Left renal pelvis (tissue), 4 donors: ENCODE measurements at regions not wholly inside any gene's neighbourhood (a gene's known extent, or its start where the extent isn't known, plus 50 kb on each side); places are given as distances from the start of the nearest gene placed in this dataset.
"Not testable (repeated sequence)": the region's sequence is repeated elsewhere in the genome, so short reads cannot be mapped to it uniquely, and the experiment has no call there.

Experiments
- DNase-seq, 4 donors: peaks; one replicate each; pipeline ENCODE4 v3.0.0-alpha.2; 2013; ENCODE audit warnings: low read depth in 4 of 4, low spot score in 3 of 4

DNA sequence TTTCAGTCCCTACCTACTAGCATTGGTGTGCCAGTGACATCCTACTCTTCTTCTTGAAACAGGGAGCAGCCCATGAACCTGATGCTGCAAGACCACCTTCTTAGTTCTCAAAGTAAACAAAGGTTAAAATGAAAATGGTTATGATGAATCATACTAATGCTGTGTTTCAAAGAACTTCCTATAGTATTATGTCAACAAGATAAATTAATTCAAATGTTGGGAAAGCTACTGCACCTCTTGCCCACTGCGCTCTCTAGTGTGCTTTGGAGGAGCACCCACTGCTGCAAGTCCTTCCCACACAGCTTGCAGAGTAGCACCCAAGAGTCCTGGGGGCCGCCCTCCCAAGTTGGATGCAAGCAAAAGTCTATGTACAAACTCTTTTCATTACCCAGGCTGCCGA is 81.1 kb downstream of the CD200R1L start:
- DNase-seq: no peak

DNA sequence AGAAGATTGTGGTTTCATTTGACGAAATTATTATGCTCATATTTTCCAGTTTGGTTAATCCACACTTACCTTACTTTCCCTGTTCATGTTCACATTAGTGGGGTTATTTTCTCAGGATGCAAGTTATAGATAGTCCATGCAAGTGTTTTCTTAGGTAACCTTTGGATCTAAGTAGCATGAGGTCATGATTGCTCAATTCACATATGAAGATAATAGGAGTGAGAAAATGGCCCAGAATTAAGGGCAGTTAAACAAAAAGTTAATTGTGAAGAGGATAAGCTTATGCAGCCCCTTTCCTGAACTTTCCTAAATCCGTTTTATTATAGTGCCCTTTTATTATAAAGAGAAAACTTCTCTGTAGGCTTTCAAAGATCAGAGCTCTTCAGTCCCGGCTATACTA is 83.4 kb downstream of the CD200R1L start:
- DNase-seq: no peak

DNA sequence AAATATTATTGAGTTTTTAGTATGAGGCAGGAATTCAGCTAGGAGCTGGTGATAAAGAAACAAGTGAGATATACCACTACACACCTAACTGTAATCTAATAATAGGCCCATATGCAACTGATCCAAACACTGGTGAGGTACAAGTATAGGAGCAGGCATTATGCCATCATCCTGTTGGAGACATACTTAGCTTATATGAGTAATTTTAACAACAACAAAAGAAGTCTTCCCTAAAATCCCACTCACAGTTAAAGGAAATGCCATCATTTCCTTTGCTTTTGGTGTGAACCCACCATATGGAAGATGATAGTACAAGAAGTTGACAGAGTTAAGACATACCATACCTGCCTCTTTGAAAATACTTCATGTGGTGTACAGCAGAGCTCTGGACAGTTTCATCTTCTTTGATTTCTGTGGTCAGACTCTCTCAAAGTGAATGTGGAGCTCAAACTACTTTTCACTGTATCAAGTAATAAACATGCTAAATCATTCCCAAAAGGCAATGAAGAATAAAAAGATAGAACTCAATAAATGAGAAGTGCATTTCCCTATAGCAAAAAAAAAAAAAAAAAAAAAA is 85.5 kb downstream of the CD200R1L start:
- DNase-seq: no peak

DNA sequence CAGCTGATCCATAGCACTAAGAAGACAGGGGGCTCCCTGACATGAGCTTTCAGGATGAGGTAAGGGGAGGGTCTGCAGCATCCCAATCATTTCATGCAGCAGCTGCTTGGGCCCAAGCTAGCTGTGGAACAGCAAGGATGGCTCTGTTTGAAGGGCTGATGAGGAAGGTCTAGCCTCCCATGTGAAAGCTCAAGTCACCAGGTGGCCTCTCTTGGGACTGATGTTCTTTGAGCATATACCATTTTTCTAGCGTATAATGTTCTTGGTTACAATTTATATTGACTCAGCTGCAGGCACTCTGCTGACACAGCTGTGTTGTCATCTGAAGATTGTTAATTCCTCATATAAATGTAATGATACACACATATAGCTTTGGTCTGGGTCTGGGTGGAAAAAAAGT is 87.0 kb downstream of the CD200R1L start:
- no peak for DNase-seq

DNA sequence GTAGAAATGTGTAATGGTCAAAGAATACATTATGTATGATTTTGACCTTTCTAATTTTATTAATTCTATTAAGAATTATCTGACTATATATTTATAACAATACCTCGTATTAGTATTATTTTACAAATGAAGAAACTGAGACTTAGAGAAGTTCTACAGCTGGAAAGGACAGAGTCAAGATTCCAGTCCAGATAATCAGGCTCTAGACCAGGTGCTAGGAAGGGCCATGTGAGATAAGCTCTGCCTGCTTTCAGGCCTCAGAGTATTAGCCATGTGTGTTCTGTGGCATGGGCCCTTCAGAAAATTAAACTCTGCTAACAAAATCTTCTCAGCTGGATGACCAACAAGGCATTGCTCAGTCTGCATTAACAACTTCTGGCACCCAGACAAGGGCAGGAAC is 87.5 kb downstream of the CD200R1L start:
- no peak for DNase-seq

DNA sequence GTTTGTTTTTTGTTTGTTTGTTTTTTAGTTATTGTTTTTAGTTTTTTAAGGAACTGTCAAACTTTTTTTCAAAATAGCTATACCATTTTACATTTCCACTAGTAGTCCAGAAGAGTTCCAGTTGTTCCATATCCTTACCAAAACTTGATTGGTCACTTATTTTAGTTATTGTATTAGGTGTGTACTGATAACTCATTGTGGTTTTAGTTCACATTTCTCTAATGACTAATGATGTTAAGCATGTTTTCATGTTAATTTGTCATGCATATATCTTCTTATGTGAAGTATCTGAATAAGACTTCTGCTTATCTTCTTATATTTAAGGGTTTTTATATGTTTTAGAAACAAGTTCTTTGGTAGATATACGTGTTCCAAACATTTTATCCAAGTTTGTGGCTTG is 89.5 kb downstream of the CD200R1L start:
- no peak for DNase-seq

DNA sequence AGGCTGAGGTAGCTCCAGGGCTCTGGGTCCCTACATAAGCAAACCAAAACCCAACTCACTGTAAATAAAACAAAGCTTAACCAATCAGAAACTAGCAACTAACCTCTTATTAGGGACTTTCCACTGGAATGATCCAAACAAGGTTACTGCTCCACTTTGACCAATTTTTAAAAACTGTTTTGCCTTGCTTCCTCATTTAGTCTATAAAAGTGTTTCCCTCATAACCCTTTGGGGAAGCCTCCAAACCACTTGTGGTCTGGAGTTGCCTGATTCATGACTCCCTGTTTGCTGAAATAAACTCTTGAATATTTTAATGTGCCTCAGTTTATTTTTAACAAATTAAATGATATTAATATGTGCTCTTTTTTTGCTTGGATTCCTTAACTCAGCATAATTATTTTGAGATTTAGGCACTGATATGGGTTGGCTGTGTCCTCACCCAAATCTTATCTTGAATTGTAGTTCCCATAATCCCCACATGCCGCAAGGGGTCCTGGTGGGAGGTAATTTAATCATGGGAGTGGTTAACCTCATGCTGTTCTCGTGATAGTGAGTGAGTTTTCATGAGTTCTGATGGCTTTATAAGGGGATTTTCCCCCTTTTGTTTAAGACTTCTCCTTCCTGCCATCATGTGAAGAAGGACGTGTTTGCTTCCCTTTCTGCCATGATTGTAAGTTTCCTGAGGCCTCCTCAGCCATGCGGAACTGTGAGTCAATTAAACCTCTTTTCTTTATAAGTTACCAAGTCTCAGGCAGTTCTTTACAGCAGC is 90.6 kb downstream of the CD200R1L start:
- no peak for DNase-seq

DNA sequence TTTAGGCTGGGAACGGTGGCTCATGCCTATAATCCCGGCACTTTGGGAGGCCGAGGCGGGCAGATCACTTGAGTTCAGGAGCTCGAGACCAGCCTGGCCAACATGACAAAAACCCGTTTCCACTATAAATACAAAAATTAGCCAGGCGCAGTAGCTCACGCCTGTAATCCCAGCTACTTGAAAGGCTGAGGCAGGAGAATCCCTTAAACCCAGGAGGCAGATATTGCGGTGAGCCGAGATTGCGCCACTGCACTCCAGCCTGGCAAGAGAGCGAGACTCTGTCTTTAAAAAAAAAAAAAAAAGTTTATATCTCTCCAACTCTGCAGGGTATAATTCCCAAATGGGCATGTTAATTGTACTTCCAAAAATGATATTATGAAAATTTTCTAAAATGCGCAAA is 91.6 kb downstream of the CD200R1L start:
- not testable (repeated sequence) for DNase-seq

DNA sequence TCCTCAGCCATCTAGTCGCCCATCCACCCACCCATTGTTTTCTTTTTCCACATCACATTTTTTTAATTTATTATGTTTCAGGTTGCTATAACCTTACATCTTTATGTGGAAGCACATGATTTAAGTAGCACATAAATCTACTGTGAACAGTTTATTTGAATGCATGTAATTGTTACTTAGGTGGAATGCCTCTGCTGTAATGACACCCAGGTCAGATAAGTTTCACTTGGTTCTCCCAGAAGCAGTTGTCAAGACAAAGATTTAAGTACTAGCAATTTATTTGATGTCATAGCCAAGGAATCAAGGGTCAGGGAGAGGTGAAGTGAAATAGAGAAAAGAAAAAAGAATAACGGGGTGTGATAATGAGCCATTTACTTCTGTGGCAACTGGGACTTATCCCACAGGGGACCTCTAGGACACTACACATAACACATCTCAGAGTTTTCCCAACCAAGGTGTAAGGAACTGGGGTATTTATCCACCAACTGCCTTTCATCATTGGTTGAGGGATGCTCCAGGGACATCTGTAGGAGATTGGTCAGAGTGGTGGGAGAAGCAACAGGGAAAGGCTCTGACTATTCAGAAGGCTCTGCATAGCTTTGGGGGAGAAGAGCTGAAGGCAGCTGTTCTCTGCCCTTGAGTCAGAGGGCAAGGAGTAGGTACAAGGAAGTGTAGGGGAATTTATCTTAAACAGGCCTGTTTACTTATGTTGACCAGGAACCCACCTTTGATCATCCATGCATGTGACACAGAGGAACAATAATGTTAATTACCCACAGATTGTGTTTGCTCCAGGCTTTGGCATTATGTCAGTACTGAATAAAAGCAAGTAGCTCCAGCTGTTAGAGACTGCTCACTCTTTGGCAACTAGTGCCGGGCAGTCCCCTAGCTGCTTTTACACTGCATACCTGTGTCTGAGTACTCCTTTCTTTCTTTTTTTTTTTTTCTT is 94.8 kb downstream of the CD200R1L start:
- DNase-seq: no peak

DNA sequence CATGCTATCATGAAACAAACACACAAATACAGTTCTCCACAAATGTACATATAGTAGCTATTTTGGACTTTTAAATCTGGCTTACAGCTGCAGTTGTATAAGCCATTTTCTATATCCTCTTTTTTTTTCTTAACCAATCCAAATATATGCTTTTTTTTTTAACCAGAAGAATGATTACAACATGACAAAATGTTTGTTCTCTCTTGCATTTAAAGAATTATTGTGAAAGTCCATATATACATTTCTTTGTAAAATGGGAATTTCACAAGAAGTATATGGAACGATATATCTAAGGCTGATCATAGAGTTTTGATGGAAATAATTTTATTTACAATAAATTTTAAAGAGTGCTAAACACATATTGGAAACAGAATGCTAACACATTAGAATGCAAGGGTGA is 95.6 kb downstream of the CD200R1L start:
- DNase-seq: no peak

DNA sequence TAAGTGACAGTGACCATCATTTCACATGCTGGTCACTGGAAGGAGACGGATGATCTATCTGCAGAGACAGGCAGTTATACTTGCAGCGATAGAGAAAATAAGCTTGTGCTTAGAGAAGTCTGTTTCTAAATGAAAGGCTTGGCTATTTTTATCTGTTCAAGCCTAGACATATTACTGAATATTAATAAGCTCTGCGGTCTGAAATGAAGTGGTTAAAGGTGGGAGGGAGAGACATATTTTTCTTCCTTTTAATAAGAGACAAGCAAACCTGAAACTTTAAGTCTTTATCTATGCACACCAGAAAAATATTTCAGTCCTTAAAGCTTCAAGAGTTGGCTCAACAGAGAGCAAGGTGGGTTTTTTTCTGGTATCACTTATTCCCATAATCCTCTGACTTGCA is 99.0 kb downstream of the CD200R1L start:
- no peak for DNase-seq

DNA sequence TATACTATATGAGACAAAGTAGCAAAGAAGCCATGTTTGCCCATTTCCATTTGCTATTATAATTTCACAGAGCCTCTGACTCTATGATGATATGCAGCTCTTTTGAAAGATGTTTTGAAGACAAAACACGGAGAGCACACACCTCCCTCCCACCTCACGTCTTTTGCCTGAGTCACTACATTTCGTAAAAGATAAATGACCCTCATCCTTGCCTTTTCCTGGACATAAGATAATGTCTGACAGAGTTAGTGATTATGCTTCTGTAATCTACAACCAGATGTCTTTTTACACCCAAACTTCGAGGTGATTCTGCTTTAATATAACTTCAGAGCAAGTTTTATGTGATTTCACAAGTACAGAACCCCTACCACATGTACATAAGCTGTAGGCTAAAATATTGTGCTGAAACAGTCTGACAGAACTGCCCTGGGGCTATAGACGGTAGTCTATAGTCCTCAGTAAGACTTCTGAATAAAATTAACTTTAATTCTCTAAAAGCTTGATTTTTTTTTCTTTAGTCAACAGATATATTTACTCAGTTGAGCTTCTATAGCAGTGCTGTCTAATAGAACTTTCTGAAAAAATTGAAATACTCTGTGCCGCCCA is 99.9 kb downstream of the CD200R1L start:
- no peak for DNase-seq

DNA sequence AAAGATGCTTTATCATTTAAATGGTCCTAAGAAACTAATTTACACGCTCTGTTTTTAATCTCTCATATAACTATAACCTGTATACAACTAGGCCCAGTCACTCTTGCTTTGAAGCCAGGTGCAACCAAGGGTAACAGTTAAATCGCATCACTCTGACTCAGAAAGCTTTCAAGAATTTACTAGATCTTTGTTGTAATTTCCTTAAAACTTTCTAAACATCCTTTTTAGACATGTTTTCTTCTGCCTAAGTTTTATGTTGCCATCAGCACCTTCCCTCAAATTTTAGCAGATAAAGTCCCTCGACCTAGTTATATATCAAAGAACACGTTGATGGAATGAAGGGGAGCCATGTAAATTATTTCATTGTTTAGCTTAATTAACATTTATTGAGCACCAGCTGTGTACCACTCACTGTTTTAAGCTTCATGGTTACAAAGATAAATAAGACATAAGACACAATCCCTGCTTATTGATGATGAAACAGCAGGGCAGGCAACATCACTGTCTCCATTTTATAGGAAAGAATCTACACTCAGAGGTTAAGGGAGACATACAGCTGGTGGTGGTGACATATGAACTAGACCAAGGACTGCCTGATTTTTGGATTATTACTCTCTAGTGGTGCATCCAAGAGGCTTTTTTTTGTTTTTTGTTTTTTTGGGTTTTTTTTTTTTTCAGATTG is 101.0 kb downstream of the CD200R1L start:
- no peak for DNase-seq

DNA sequence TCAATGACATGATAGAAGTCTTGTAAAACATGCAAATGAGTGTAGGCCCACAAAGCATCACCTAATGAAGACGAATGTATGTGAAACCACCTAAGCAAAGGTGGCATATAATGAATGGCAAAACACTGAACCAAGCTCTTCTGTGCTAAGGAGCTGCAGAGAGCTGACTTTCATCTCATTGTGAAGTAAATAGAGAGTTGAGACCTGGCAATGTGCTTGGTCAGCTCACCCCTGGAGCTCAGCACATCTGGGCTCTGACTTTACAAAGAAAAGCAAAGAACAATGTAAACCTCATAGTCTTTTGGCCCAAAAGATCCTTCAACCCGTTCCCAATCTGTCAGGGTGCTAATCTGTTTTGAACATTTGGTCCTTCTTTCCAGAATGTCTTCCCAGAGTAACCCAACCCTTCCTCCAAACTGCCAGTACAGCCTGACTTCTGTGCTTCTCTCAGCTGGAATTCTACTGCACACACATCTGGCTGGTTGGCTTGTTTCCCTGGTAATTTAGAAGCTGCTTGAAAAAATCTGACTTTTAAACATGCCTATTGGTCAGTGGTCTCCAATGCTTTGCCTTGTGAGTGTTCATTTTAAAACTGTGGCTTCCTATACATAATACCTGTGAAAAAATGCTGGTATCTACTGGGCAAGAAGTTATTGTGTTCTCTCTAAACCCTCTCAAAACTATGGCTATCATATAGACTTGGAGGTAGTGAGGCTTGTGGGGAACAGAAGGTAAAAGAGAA is 101.7 kb downstream of the CD200R1L start:
- DNase-seq: no peak

DNA sequence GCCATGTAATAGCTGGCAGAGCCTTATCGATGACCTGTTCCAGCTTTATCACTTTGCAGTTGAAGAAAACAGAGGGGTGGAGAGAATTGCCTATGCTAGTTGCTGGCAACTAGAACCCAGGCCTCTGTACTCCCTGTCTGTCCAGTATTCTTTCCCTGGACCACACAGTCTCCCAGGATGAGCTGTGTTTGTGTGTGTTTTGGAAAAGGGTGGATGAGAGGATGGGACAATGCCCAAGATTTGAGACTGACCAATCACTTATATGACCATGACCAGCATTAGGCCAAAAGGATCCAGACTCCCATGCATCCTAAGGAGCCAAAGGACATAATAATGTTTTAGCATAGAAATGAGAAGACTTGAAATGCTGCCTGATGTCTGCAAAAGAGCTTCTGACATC is 102.6 kb downstream of the CD200R1L start:
- no peak for DNase-seq

DNA sequence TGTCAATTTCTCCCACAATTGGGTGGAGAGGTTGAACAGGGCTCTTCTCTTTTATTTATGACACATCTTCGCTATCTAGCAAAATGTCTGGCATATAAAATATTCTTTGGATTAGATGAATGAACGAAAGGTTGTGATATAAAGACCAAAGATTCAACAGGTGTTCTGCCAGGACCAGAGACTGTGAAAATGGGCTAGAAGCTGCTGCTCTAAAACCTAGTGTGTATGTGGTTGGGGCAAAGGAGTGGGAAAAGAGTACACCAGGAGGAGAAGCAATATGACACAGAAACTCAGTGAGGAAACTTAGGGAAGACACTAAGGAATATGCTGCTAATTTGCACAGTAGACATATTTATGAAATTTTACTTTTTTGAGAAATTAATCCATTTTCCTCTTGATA is 102.0 kb upstream of the CCDC80 start:
- no peak for DNase-seq

DNA sequence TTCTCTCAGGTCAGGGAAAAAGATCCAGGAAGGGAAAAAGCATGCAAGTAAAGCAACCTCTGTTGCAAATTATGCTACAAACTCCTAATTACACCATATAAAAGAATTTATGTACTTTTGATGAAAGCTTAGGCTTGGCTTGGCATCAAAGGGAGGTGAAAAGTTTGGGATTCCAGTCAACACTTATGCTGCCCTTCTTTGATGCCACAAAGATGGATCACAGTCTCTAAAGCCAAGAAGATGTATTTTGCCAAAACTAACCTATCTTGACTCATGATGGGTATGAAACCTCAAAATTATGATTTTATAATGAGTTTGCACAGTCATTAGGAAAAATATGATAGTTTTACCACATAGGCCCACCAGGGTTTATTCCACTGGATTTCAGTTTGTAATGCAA is 101.0 kb upstream of the CCDC80 start:
- DNase-seq: no peak

DNA sequence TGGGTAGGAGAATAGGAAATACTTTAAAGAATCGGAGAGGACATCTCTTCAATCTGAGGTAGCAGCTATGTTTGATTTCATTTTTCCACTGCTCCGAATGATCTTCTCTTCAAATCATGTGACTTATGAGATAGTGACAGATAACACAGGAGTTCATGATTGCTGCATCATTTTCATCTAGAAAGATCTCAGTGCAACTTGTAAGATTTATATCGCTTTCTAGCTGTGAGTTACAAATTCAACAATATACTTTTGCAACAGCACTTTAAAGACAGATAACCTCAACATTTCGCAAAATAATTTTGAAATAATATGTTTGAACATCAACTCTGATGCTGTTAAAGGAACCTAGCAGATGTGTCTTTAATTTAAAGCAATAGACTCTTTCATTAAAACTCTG is 99.9 kb upstream of the CCDC80 start:
- DNase-seq: no peak

DNA sequence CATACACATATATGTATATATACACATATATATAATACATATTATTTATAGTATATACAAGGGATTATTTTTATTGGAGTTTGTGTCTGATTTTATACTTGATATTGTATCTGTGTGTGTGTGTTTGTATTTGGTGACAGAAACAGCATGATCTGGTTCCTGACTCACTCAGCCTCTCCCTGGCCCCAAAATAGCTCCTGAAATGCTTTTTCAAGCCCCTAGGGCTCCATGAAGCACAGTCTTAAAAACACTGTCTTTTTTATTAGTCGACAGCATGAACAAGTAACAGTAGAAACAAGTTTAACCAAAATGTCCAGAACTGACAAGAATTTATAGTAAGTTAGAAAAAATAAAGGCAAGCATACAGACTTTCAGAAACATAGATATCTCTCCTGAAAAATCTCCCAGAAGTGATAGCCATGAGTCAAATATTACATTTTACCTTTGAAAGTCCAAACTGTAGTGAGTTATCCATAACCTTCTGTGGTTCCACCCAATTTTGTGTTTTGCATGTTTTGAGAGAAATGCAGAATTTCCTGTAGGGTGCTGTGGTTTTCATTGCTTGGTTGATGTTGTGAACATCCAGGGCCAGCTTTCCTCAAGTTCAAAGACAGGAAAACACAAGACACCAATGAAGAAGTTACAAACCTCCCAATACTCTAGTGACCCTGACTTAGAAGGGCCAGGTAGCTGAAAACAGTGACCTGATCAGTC is 98.5 kb upstream of the CCDC80 start:
- no peak for DNase-seq
